GM23248 (cell line): ENCODE measurements at regions not wholly inside any gene's neighbourhood (a gene's known extent, or its start where the extent isn't known, plus 50 kb on each side); places are given as distances from the start of the nearest gene placed in this dataset.

ENCODE experiments used
- DNase-seq: peaks from one replicate; pipeline ENCODE4 v3.0.0-alpha.2; 2015
- H2AFZ ChIP-seq: fragments of 200-600 bp; sonication (generic); 2 replicates; pipeline ENCODE4 v1.6.1; 2016; ENCODE audit warnings: antibody characterized with exemption
- H3F3A ChIP-seq: fragments of 200-600 bp; sonication (generic); 2 replicates; pipeline ENCODE4 v1.6.1; 2016; ENCODE audit warnings: mild to moderate bottlenecking, antibody characterized with exemption, mixed run types; ENCODE audit not compliant: insufficient read depth
- H3K27ac ChIP-seq: fragments of 200-600 bp; sonication (generic); 2 replicates; pipeline ENCODE4 v1.5.1; 2016; ENCODE audit warnings: mild to moderate bottlenecking
- H3K27me3 ChIP-seq: fragments of 200-600 bp; sonication (generic); replicated peaks from 2 replicates; pipeline ENCODE4 v1.6.1; 2016; ENCODE audit warnings: mild to moderate bottlenecking; ENCODE audit not compliant: insufficient read depth
- H3K36me3 ChIP-seq: fragments of 200-600 bp; sonication (generic); 2 replicates; pipeline ENCODE4 v1.6.1; 2016; ENCODE audit warnings: low read depth, mild to moderate bottlenecking
- H3K4me1 ChIP-seq: fragments of 200-600 bp; sonication (generic); 2 replicates; pipeline ENCODE4 v1.6.1; 2016; ENCODE audit warnings: mild to moderate bottlenecking; ENCODE audit not compliant: insufficient read depth
- H3K4me2 ChIP-seq: fragments of 200-600 bp; sonication (generic); one replicate; pipeline ENCODE4 v1.6.1; 2016; ENCODE audit warnings: mild to moderate bottlenecking; ENCODE audit not compliant: unreplicated experiment
- H3K4me3 ChIP-seq: fragments of 200-600 bp; sonication (generic); 2 replicates; pipeline ENCODE4 v1.5.1; 2016; ENCODE audit warnings: mild to moderate bottlenecking
- H3K79me2 ChIP-seq: fragments of 200-600 bp; sonication (generic); 2 replicates; pipeline ENCODE4 v1.6.1; 2016; ENCODE audit warnings: mild to moderate bottlenecking; ENCODE audit not compliant: insufficient read depth
- H3K9ac ChIP-seq: fragments of 200-600 bp; sonication (generic); 2 replicates; pipeline ENCODE4 v1.6.1; 2016; ENCODE audit warnings: mild to moderate bottlenecking
- H3K9me2 ChIP-seq: fragments of 200-600 bp; sonication (generic); 2 replicates; pipeline ENCODE4 v1.6.1; 2016; ENCODE audit warnings: mixed run types, mild to moderate bottlenecking, moderate library complexity; ENCODE audit not compliant: insufficient read depth
- H3K9me3 ChIP-seq: fragments of 200-600 bp; sonication (generic); one replicate; pipeline ENCODE4 v1.6.1; 2017; ENCODE audit warnings: low read depth
- H4K20me1 ChIP-seq: fragments of 200-600 bp; sonication (generic); 2 replicates; pipeline ENCODE4 v1.6.0; 2016; ENCODE audit not compliant: insufficient read depth
- EZH2 ChIP-seq: fragments of 200-600 bp; sonication (generic); IDR thresholded peaks from 2 replicates; pipeline ENCODE4 v1.6.1; 2018; ENCODE audit warnings: antibody characterized with exemption, mild to moderate bottlenecking; ENCODE audit not compliant: insufficient read depth, poor library complexity, severe bottlenecking
- EZH2phosphoT487 ChIP-seq: fragments of 200-600 bp; sonication (generic); IDR thresholded peaks from 2 replicates; pipeline ENCODE4 v1.6.1; 2018; ENCODE audit warnings: antibody characterized with exemption, moderate library complexity, mild to moderate bottlenecking, low read depth; ENCODE audit not compliant: insufficient read depth
- WGBS, 2 experiments: methylation state at CpG; one replicate each; pipeline ENCODE4 v1.1.6; 2015 to 2017; ENCODE audit warnings: low lambda C conversion rate in 2 of 2, low coverage in 1 of 2; ENCODE audit errors: missing lambda C conversion rate in 2 of 2; 5-methylcytosine and 5-hydroxymethylcytosine counted together
- in situ Hi-C: fragments of 300-500 bp; cut with MboI; formaldehyde crosslinking; loops from 2 replicates; pipeline ENCODE4 v1.15.0; 2020

- H4K20me1 ChIP-seq: no peaks in the 10 kb centered on the region
- no peak overlapping the region for H2AFZ ChIP-seq
- H3F3A ChIP-seq: no peaks in the 10 kb centered on the region
- no peak overlapping the region for H3K27ac ChIP-seq
- no peaks in the 10 kb centered on the region for H3K27me3 ChIP-seq
- no peaks in the 10 kb centered on the region for H3K79me2 ChIP-seq
- no peaks in the 10 kb centered on the region for H3K9me3 ChIP-seq
- no peaks in the 10 kb centered on the region for H3K9me2 ChIP-seq
- in situ Hi-C loops: no loop called here
- H3K9ac ChIP-seq: no peak overlapping the region
- WGBS, 2 experiments: 14 to 22% methylated on average over 2 of the region's 2 CpGs
- no peaks in the 10 kb centered on the region for H3K4me1 ChIP-seq
- no peak overlapping the region for H3K4me3 ChIP-seq
- no peak for DNase-seq
- H3K4me2 ChIP-seq: no peak overlapping the region
- no peaks in the 10 kb centered on the region for H3K36me3 ChIP-seq
- no peak for TF ChIP-seq EZH2phosphoT487
- no peak for TF ChIP-seq EZH2
These were observed 216.0 kb downstream of the SAMD5 start for GRCh38 chr6:147724454-147724853.

- TF ChIP-seq EZH2 (no peak), EZH2phosphoT487 (no peak)
- H3K9me3 ChIP-seq: no peaks in the 10 kb centered on the region
- H3K9me2 ChIP-seq: no peaks in the 10 kb centered on the region
- no peak overlapping the region for H3K4me2 ChIP-seq
- H2AFZ ChIP-seq: no peak overlapping the region
- no peaks in the 10 kb centered on the region for H3K4me1 ChIP-seq
- no peaks in the 10 kb centered on the region for H4K20me1 ChIP-seq
- H3K27me3 ChIP-seq: no peaks in the 10 kb centered on the region
- WGBS, 2 experiments: 22 to 31% methylated on average over 3 of the region's 3 CpGs
- H3K4me3 ChIP-seq: no peak overlapping the region
- H3F3A ChIP-seq: no peaks in the 10 kb centered on the region
- H3K27ac ChIP-seq: no peak overlapping the region
- no peak overlapping the region for H3K9ac ChIP-seq
- no peaks in the 10 kb centered on the region for H3K79me2 ChIP-seq
- no peak for DNase-seq
- in situ Hi-C loops: no loop called here
- no peaks in the 10 kb centered on the region for H3K36me3 ChIP-seq
These were observed 217.9 kb downstream of the SAMD5 start for GRCh38 chr6:147726342-147726741.

GRCh38 chr6:147728903-147729302, 220.4 kb downstream of the SAMD5 start:
- 15 to 23% methylated on average over 4 of the region's 4 CpGs for WGBS, 2 experiments
- in situ Hi-C loops: no loop called here

GRCh38 chr6:147733686-147734085, 225.2 kb downstream of the SAMD5 start:
- no peak for TF ChIP-seq EZH2phosphoT487
- no peak overlapping the region for H3K4me2 ChIP-seq
- H4K20me1 ChIP-seq: no peaks in the 10 kb centered on the region
- no peaks in the 10 kb centered on the region for H3K36me3 ChIP-seq
- H3F3A ChIP-seq: no peaks in the 10 kb centered on the region
- H3K27me3 ChIP-seq: no peaks in the 10 kb centered on the region
- H3K9me3 ChIP-seq: no peaks in the 10 kb centered on the region
- 23 to 31% methylated on average over 5 of the region's 5 CpGs for WGBS, 2 experiments
- in situ Hi-C loops: no loop called here
- no peaks in the 10 kb centered on the region for H3K9me2 ChIP-seq
- no peak overlapping the region for H3K27ac ChIP-seq
- no peak for DNase-seq
- H3K79me2 ChIP-seq: no peaks in the 10 kb centered on the region
- no peak overlapping the region for H3K4me3 ChIP-seq
- H3K9ac ChIP-seq: no peak overlapping the region
- no peaks in the 10 kb centered on the region for H3K4me1 ChIP-seq
- no peak overlapping the region for H2AFZ ChIP-seq

More at GRCh38 chr6:147728903-147729302, 220.4 kb downstream of the SAMD5 start:
- Histone ChIP-seq H3K27me3 (no peaks in the 10 kb centered on the region), H3K9ac (no peak overlapping the region), H3K4me1 (no peaks in the 10 kb centered on the region), H3K36me3 (no peaks in the 10 kb centered on the region), H3K9me2 (no peaks in the 10 kb centered on the region), H3K4me3 (no peak overlapping the region), H2AFZ (no peak overlapping the region), H3K79me2 (no peaks in the 10 kb centered on the region), H3F3A (no peaks in the 10 kb centered on the region), H3K27ac (no peak overlapping the region), H3K4me2 (no peak overlapping the region), H4K20me1 (no peaks in the 10 kb centered on the region), H3K9me3 (no peaks in the 10 kb centered on the region)
- DNase-seq: no peak
- TF ChIP-seq EZH2: no peak
- TF ChIP-seq EZH2phosphoT487: no peak

DNA sequence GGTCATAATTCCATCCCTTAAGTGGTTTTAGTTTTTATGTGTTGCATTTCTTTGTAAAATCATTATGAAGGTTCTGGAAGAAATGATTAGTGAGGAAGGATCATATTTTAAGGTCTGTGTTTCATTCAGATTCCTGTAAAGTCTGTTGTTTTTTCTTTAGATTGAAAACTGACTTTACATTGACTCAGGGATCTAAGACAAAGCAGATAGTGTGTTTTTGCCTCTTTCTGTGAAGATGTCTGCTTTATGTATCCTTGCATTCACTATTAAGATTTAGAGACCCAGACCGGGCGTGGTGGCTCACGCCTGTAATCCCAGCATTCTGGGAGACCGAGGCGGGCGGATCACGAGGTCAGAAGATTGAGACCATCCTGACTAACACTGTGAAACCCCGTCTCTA, 225.7 kb downstream of the SAMD5 start:
- TF ChIP-seq EZH2phosphoT487: no peak
- no peak for TF ChIP-seq EZH2
- Histone ChIP-seq H3K4me2 (no peak overlapping the region), H3K9me2 (no peaks in the 10 kb centered on the region), H3K4me1 (no peaks in the 10 kb centered on the region), H3K79me2 (no peaks in the 10 kb centered on the region), H4K20me1 (no peaks in the 10 kb centered on the region), H3F3A (no peaks in the 10 kb centered on the region), H3K27ac (no peak overlapping the region), H3K36me3 (no peaks in the 10 kb centered on the region), H3K4me3 (no peak overlapping the region), H3K9ac (no peak overlapping the region), H2AFZ (no peak overlapping the region), H3K27me3 (no peaks in the 10 kb centered on the region), H3K9me3 (no peaks in the 10 kb centered on the region)
- no peak for DNase-seq
- 50 to 66% methylated on average over 8 of the region's 8 CpGs for WGBS, 2 experiments
- in situ Hi-C loops: no loop called here
